ENCODE measurements at regions not wholly inside any gene's neighbourhood (a gene's known extent, or its start where the extent isn't known, plus 50 kb on each side); places are given as distances from the start of the nearest gene placed in this dataset.

DNA sequence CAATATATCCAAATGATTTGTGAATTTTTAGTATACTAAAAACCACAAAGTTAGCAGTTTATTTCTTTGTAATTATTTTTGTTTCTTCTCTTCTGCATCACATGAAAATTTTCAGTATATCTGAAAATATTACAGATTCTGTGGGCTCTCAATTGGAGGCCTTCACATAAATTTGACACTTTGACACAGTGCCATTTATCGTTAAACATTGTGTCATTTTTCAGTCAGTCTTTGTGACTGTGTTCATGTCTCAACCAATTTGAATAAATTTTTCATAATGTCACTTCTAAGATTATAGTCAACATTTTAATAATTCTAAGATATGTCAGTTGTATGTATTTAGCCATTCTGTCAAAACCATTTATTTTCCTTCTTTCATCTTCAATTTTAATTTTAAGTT, 1303.0 kb downstream of the LRFN5 start:
- no peak for DNase-seq

DNA sequence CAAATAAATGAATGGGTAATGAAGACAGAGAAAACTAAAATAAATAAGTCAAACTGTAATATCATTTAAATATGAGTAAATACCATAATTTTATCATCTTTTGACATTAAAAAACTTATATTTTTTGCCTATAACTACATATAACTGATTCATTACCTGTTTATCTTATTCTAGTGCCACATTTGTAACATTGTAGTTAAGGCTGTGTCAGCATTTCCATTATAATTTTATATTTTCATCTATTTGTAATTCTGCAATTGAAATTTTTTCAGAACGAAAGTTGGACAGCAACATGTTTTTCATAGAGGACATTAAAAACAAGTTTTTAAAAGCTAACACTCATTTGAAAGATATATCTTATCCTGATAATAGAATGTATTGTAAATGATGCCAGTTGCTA, 1286.5 kb downstream of the LRFN5 start:
- no peak for DNase-seq

GRCh38 chr14:42884100-42884499, 1277.4 kb downstream of the LRFN5 start:
- peak; percentile 4 for DNase-seq

DNA sequence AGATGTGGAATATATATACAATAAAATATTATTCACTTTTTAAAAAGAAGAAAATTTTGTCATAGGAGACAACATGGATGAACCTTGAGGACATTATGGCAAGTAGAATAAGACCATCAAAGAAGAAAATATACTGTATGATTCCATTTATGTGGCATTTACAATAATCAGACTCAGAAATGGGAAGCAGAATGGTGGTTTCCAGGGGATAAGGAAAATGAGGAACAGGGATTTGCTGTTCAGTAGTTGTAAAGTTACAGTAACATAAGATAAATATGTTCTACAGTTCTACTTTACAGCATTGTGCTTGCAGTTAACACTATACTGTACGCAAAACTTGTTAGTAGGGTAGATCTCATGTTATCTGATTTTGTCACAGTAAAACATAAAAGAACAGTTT, 1271.0 kb downstream of the LRFN5 start:
- DNase-seq, result no peak

DNA sequence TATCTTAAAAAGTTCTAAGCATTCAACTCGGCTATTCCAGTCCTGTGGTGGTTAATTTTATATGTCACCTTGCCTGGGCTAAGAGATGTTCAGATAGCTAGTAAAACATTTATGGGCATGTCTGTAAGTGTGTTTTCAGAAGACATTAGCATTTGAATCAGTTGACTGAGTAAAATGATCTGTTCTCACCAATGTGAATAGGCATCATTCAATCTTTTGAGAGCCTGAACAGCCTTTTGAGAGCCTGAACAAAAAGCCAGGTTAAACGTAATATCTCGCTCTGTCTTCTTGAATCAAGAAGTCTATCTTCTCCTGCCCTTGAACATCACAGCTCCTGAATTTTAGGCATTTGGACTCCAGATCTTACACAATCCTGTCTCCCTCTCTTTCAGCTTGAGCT, 1266.1 kb downstream of the LRFN5 start:
- no peak for DNase-seq

DNA sequence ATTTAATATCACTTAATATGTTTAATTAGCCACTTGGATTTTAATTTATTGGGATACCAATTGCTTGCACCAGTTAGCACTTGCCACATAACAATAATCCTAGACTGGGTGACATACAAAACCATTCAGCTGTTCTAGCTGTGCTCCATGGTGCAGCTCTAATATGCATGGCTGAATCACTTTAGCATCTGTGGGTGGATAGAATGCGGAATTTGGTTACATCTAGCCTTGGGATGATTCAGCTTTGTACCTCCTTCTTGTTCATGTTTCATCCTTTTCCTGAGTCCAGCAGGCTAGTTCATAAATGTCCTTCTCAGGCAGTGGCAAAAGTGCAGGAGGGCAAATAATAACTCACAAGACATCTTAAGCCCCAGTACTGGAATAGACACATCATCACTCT, 1263.0 kb downstream of the LRFN5 start:
- DNase-seq, result no peak

- no peak for DNase-seq
These were observed 1255.4 kb downstream of the LRFN5 start for GRCh38 chr14:42862114-42862513.

DNA sequence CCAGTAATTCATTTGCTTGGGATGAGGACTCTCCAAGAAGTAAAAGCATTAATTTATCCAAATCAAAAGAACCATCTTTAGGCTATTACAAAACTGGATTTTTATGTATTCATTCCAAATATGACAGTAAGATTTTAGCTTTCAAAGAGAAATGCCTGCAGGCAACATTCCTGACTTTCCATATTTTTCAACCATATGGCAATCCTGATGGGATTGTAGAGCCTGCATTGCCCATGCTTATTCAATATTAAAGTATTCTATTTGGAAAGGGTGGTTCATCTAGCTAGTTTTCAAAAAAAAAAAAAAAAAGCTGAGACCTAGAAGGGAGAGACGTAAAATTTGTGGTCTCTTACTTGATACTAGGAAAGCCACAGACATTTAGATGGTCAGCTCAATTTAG, 1253.7 kb downstream of the LRFN5 start:
- no peak for DNase-seq

- no peak for DNase-seq
These were observed 1249.4 kb downstream of the LRFN5 start for GRCh38 chr14:42856106-42856505.

DNA sequence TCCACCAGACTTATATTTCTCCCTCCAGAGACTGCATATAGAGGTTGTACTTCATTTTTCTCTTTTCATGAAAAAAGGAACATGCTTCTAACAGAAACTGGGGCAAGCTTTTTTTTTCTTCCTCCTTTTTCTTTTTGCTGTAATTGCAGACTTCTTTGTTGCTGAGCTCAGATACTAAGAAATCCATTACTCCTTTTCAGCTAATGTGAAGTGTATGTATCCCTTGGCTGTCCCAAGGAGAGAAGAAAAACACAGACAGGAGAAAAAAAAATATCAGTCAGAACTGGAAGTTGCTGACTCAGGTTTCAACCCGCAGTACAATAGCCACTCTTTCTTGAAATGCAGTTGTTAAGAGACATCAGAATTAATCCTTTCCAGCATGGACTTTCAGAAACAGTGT, 1248.4 kb downstream of the LRFN5 start:
- no peak for DNase-seq

DNA sequence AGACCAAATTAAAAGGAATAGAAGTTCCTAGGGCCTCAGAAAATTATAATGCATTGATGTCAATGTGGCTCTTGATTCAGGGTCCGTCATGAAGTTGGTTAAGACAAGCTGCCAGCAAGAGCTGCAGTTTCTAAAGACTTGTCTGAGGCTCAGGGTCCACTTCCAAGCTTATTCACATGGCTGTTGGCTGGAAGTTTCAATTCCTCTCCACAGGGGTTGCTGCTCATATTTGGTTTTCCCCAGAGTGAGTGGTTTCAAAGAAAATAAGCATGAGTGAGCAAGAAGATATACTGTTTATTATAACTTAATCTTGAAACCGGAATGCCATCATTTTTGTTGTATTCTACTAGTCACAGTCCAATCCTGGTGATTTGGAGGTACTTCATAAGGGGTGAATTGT, 1247.4 kb downstream of the LRFN5 start:
- DNase-seq, result no peak

DNA sequence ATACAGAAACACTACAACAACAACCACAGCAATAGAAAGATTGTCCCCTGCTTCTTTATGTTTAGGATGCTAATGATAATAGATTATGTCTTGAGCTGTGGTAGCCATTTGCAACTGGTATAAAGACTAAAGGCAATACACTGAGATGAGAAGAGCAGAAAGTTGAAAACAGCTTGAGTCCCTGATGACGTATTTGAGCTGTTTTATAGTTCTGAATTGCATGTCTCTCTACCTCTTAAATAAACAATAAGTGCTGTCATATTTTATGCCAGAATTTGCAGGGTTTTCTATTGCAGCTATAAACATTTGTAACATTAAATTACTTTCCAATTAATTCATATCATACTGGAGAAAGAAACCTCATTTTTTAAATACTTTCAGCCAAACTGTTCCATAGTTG, 1242.0 kb downstream of the LRFN5 start:
- no peak for DNase-seq

GRCh38 chr14:42814817-42815216, 1208.1 kb downstream of the LRFN5 start:
- DNase-seq, result no peak

DNA sequence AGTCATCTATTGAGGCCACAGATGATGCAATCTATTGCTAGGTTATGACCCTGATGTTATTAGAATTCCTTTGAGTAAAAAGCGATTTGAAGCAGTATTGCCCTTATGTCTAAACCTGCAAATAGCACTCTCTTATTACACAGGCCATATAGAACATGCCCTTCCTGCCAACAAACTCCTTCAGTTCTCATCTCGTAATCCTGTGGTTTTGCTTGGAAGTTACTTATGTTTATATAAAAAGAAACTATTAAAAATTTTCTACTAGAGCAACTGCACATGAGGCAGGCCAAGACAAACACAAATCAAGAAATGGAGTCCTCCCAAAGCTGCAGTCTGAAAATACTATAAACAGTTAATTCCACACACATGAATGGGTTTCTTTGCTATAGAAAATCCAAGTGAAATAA, 1200.2 kb downstream of the LRFN5 start:
- no peak for DNase-seq

DNA sequence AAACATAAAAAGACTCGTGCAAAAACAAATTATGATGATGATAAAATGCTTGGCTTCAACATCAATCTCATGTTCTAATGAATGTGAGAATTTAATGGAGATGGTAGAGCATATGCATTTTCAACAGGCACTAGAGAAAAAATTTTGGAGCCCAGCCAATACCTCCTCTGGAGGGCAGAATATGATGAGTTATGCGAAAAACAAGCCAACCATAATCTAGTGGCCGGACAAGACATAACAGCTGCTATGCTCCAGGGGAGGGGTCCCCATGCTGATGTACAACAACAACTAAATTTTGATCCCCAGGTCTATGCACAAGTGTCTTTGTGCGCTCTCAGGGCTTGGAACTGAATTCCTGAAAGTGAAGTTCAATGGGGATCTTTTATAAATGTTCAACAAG, 1197.5 kb downstream of the LRFN5 start:
- no peak for DNase-seq

DNA sequence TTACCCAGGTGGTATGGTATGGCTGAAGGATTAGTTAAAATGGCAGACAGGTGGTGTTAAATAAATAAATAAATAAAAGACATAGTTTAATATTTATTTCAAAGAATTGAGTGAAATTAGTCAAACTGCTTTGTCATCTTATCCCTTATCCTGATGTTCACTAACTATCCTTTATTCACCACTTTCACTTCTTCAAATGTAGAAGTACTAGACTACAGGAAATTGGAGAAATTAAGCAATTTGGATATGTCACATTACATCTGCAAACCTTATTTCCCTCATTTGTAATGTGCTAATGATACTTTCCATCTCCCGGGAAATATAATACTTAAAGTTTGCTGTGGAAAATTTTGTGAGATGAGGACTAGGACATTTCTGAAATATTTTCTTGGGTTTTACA, 1195.7 kb downstream of the LRFN5 start:
- DNase-seq, result no peak

DNA sequence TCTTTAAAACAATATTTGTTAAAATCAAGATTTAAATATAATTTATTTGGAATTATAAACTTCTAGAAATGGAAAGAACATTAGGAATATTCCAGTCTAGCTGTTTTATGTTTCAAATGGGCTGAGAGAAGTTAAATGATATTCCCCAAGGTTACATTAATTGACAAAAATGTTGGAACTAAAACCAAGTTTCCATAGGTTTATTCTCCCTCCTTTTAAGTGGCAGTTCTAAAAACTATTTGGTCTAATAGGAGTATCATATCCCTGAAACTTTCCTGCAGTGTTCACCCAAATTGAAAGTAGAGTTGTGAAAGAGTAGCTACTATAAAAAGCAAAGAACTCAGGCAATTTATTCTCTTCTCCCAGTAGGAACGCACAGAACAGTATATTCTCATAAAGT, 1185.5 kb downstream of the LRFN5 start:
- DNase-seq, result no peak

- no peak for DNase-seq
These were observed 1176.1 kb downstream of the LRFN5 start for GRCh38 chr14:42782754-42783153.

DNA sequence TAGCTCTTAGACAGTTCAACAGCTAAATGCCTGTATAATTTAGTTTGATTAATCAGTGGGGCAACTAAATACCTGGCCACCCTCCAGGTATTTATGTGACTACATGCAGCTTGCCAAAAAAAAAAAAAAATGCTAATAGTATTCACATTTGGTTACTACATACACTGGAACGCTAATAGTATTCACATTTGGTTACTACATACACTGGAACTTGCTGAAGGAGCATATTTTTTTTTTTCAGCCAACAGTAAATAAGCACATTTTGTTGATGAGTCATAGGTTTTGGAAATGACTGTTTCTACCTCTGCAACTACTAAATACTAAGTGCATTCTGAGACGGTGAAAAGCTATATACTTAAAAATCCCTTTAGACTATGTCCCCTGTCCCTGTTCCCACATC, 1172.3 kb downstream of the LRFN5 start:
- peak; percentile 11 for DNase-seq

DNA sequence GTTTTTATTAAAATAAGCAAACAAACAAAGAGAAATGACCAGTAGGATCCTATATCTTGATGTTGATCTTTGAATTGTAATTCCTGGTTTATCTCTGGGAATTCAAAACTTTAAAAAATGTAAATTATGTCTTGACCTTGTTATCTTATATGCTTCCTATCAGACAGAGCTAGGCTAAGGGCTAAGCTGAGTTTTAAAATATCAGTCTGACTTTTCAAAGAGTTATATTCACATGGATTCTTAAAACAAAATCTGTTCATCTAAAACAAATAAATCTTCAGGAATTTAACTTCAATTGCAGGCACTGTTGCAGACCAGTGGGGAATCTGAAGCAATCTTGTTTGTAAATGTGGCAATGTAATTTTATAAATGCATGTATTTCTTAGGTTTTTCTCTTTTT, 1144.1 kb downstream of the LRFN5 start:
- DNase-seq, result no peak

DNA sequence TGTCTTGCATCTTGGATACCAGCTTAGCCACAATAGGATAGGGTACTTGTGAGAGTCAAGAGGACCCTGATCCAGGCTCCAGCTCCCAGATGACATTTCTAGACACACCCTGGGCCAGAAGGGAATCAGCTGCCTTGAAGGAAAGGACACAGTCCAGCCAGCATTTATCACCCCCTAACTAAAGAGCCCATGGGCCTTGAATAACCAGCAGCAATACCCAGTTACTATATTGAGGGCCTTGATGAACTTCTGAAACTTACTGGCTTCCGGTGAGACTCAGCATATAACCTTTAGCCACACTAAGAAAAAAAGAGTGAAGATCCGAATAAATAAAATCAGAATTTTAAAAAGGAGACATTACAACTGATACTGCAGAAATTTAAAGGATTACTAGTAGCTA, 1135.4 kb downstream of the LRFN5 start:
- no peak for DNase-seq

DNA sequence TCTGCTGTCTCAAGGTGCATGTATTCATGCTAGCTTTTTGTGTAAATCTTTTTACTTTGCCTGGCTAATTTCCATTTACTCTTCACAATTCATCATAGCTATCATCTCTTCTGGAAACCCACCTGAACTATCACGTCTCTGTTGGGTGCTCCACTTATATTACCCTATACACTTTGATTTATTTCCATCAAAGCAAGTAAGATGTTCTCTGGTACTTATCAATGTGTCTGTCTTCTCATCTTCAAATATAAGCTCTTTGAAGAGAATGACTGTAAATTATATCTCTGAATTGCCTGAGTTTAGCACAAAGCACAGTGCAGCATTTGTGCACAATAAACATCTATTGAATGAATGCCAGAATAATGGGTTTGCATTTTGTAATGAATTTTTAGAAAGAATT, 1129.7 kb downstream of the LRFN5 start:
- DNase-seq, result no peak

DNA sequence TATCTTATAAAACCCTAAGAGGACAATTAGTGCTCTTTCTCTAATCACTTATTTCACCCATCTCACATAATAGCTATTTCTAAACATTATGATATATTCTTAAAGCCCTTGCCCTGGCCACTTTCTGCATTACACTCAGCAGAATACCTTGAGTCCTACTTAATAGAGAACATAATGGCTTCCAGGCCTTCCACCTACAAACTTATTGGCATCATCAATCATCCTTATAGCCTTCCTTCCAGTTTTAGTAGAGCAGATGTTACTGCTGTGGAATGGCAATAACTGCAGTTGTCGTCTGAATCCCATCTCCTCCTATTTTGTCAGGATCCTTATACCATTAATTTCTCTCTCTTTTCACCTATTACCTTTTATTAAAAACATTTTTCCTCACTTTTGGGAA, 1127.4 kb downstream of the LRFN5 start:
- DNase-seq, result no peak

- no peak for DNase-seq
These were observed 1125.3 kb downstream of the LRFN5 start for GRCh38 chr14:42732005-42732404.

- DNase-seq, result no peak
These were observed 1124.8 kb downstream of the LRFN5 start for GRCh38 chr14:42731480-42731879.

- no peak for DNase-seq
These were observed 1123.0 kb downstream of the LRFN5 start for GRCh38 chr14:42729681-42730080.
